Activated naive CD8-positive, alpha-beta T cell treated with anti-CD3 and anti-CD28 coated beads, Interleukin-2, amount 50 U/mL, for 24 hours (primary cell): ENCODE measurements at regions not wholly inside any gene's neighbourhood (a gene's known extent, or its start where the extent isn't known, plus 50 kb on each side); places are given as distances from the start of the nearest gene placed in this dataset.

Source experiments
- ATAC-seq: fragments of 150-1000 bp; cut with Tn5 transposase; one replicate; pipeline ENCODE4 v1.10.0; 2021
- DNase-seq: peaks from one replicate; pipeline ENCODE4 v3.0.0; 2021
- H3K27ac Mint-ChIP-seq: one replicate; pipeline ENCODE4 v1.8.0; 2021; ENCODE audit warnings: mild to moderate bottlenecking, mixed read lengths
- H3K27me3 Mint-ChIP-seq: one replicate; pipeline ENCODE4 v1.8.0; 2021; ENCODE audit warnings: mixed read lengths
- H3K36me3 Mint-ChIP-seq: one replicate; pipeline ENCODE4 v1.8.0; 2021; ENCODE audit warnings: low read depth, mixed read lengths
- H3K4me1 Mint-ChIP-seq: one replicate; pipeline ENCODE4 v1.8.0; 2021; ENCODE audit warnings: mixed read lengths
- H3K4me3 Mint-ChIP-seq: one replicate; pipeline ENCODE4 v1.8.0; 2021; ENCODE audit warnings: mild to moderate bottlenecking, moderate library complexity, mixed read lengths
- H3K9me3 Mint-ChIP-seq: one replicate; pipeline ENCODE4 v1.8.0; 2021; ENCODE audit warnings: mixed read lengths

DNA sequence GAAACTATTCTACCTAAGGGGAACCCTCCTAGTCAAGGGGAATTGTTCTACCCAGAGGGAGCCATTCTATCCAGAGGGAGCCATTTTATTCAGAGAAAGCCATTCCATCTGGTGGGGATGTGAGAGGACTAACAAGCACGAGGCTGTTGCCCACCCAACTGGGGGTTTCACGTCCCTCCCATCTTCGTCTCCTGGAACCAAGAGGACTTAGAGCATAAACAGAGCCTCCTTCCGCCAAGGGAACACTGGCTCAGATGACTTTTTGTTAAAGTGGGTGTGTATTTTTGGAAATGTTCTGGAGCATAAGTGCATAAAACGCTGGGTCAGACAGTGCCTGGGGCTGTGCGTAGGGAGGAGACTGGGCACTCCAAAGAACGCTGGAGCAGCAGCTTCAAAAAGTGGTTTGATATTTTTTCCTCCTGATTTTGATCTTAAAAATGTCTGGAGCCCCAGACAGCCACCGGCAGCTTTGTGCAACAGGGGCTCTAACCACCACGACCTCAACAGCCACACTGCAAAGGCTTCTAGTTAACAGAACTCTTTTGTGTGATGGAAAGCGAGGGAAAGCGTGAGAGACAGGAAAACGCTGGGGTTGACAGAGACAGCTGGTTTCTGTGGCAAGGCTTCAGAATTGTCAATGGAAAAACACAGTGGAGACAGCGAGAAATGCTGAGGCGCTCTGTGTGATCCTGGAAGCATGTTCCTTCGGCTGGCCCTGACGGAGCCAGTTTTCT is 363.6 kb upstream of the CAMK1G start:
- no peaks in the 10 kb centered on the region for H3K4me1 Mint-ChIP-seq
- H3K27me3 Mint-ChIP-seq = peaks cover 6% of the 10 kb centered on the region
- no peak overlapping the region for H3K27ac Mint-ChIP-seq
- no peak overlapping the region for H3K4me3 Mint-ChIP-seq
- H3K36me3 Mint-ChIP-seq = no peaks in the 10 kb centered on the region
- DNase-seq (no peak), ATAC-seq (no peak)
- no peaks in the 10 kb centered on the region for H3K9me3 Mint-ChIP-seq

GRCh38 chr1:209222826-209223225 is 360.7 kb upstream of the CAMK1G start:
- no peaks in the 10 kb centered on the region for H3K4me1 Mint-ChIP-seq
- DNase-seq (no peak), ATAC-seq (no peak)
- no peaks in the 10 kb centered on the region for H3K36me3 Mint-ChIP-seq
- no peak overlapping the region for H3K4me3 Mint-ChIP-seq
- no peak overlapping the region for H3K27ac Mint-ChIP-seq
- no peaks in the 10 kb centered on the region for H3K9me3 Mint-ChIP-seq
- peaks cover 3% of the 10 kb centered on the region for H3K27me3 Mint-ChIP-seq

GRCh38 chr1:209223791-209224190 is 359.7 kb upstream of the CAMK1G start:
- H3K4me1 Mint-ChIP-seq = no peaks in the 10 kb centered on the region
- H3K27me3 Mint-ChIP-seq = peaks cover 5% of the 10 kb centered on the region
- no peaks in the 10 kb centered on the region for H3K9me3 Mint-ChIP-seq
- DNase-seq (no peak), ATAC-seq (no peak)
- H3K36me3 Mint-ChIP-seq = no peaks in the 10 kb centered on the region
- no peak overlapping the region for H3K4me3 Mint-ChIP-seq
- H3K27ac Mint-ChIP-seq = no peak overlapping the region

GRCh38 chr1:209224886-209225285 is 358.6 kb upstream of the CAMK1G start:
- Mint-ChIP-seq H3K36me3 (no peaks in the 10 kb centered on the region), H3K27ac (no peak overlapping the region), H3K4me1 (no peaks in the 10 kb centered on the region), H3K27me3 (peaks cover 7% of the 10 kb centered on the region), H3K4me3 (no peak overlapping the region), H3K9me3 (no peaks in the 10 kb centered on the region)
- DNase-seq = no peak
- no peak for ATAC-seq

GRCh38 chr1:209227171-209227570 is 356.3 kb upstream of the CAMK1G start:
- Mint-ChIP-seq H3K36me3 (no peaks in the 10 kb centered on the region), H3K4me1 (no peaks in the 10 kb centered on the region), H3K9me3 (peaks cover 5% of the 10 kb centered on the region), H3K27ac (no peak overlapping the region), H3K27me3 (peaks cover 10% of the 10 kb centered on the region), H3K4me3 (no peak overlapping the region)
- DNase-seq (no peak), ATAC-seq (no peak)

DNA sequence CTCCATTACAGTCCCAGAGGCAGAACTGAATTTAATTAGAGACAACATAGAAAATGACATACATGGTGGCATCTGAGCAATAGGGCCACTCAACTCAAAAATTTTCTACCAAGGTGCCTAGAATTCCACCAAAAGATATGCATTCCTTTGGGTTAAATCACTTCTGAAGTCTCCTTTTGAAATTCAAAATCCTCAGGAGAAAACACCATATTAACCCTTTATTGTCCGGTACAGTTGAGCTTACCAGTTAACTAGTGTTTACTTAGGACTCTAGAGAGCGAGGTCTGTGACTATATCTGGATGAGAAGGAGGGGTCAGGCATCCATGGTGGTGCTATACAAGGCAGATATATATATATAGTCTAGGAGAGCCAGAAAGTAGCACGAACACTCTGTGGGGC is 355.6 kb upstream of the CAMK1G start:
- Mint-ChIP-seq H3K4me1 (no peaks in the 10 kb centered on the region), H3K4me3 (no peak overlapping the region), H3K9me3 (peaks cover 10% of the 10 kb centered on the region), H3K27ac (no peak overlapping the region), H3K36me3 (no peaks in the 10 kb centered on the region), H3K27me3 (peaks cover 12% of the 10 kb centered on the region)
- DNase-seq (no peak), ATAC-seq (no peak)

GRCh38 chr1:209229494-209230061 is 353.9 kb upstream of the CAMK1G start:
- no peak overlapping the region for H3K4me3 Mint-ChIP-seq
- peaks cover 10% of the 10 kb centered on the region for H3K9me3 Mint-ChIP-seq
- H3K36me3 Mint-ChIP-seq = no peaks in the 10 kb centered on the region
- no peaks in the 10 kb centered on the region for H3K4me1 Mint-ChIP-seq
- H3K27ac Mint-ChIP-seq = no peak overlapping the region
- no peak for DNase-seq
- no peak for ATAC-seq
- H3K27me3 Mint-ChIP-seq = peaks cover 12% of the 10 kb centered on the region

GRCh38 chr1:209230314-209230713 is 353.2 kb upstream of the CAMK1G start:
- H3K27me3 Mint-ChIP-seq = peaks cover 15% of the 10 kb centered on the region
- H3K36me3 Mint-ChIP-seq = no peaks in the 10 kb centered on the region
- no peak for ATAC-seq
- H3K27ac Mint-ChIP-seq = no peak overlapping the region
- H3K4me1 Mint-ChIP-seq = no peaks in the 10 kb centered on the region
- no peak for DNase-seq
- H3K4me3 Mint-ChIP-seq = no peak overlapping the region
- peaks cover 10% of the 10 kb centered on the region for H3K9me3 Mint-ChIP-seq

- no peaks in the 10 kb centered on the region for H3K36me3 Mint-ChIP-seq
- H3K4me3 Mint-ChIP-seq = no peak overlapping the region
- H3K9me3 Mint-ChIP-seq = peaks cover 10% of the 10 kb centered on the region
- no peak overlapping the region for H3K27ac Mint-ChIP-seq
- H3K4me1 Mint-ChIP-seq = no peaks in the 10 kb centered on the region
- ATAC-seq = no peak
- DNase-seq = no peak
- peaks cover 15% of the 10 kb centered on the region for H3K27me3 Mint-ChIP-seq
These were observed 351.9 kb upstream of the CAMK1G start for GRCh38 chr1:209231476-209232156.

DNA sequence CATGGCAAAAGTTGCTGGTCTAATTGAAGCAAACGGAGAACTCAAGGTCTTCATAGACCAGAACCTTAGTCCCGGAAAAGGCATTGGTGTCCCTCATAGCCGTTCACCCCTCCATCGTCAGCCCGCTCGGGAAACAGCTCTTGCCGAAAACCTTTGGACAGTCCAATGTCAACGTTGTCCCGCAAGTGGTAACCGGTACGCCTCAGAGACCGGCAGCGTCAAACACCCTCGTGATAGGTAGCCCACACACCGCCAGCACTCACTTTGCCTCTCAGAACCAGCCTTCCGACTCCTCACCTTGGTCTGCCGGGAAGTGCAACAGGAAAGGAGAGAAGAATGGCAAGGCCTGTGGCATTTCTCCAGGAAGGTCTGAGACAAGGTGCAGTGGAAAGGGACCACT is 351.3 kb upstream of the CAMK1G start:
- ATAC-seq = no peak
- no peaks in the 10 kb centered on the region for H3K36me3 Mint-ChIP-seq
- no peak for DNase-seq
- no peaks in the 10 kb centered on the region for H3K4me1 Mint-ChIP-seq
- H3K4me3 Mint-ChIP-seq = no peak overlapping the region
- H3K27me3 Mint-ChIP-seq = peaks cover 15% of the 10 kb centered on the region
- H3K9me3 Mint-ChIP-seq = peaks cover 10% of the 10 kb centered on the region
- no peak overlapping the region for H3K27ac Mint-ChIP-seq

DNA sequence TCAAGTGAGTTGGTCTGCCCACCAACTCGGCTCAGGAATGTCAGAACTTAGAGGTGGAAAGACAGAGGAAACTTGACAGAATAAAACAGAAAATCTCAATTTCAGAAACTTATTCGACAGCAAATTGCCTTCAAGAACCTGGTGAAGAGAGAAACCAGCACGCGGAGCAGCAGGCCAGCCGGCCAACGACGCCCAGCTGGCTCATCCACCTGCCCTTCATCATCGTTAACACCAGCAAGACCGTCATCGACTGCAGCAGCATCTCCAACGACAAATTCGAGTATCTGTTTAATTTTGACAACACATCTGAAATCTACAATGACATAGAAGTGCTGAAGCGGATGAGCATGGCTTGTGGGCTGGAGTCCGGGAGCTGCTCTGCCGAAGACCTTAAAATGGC is 350.8 kb upstream of the CAMK1G start:
- Mint-ChIP-seq H3K4me3 (no peak overlapping the region), H3K27me3 (peaks cover 15% of the 10 kb centered on the region), H3K36me3 (no peaks in the 10 kb centered on the region), H3K9me3 (peaks cover 10% of the 10 kb centered on the region), H3K27ac (no peak overlapping the region), H3K4me1 (no peaks in the 10 kb centered on the region)
- no peak for ATAC-seq
- DNase-seq = no peak

- H3K9me3 Mint-ChIP-seq = peaks cover 10% of the 10 kb centered on the region
- no peak overlapping the region for H3K4me3 Mint-ChIP-seq
- H3K36me3 Mint-ChIP-seq = no peaks in the 10 kb centered on the region
- H3K27me3 Mint-ChIP-seq = peaks cover 11% of the 10 kb centered on the region
- H3K4me1 Mint-ChIP-seq = no peaks in the 10 kb centered on the region
- no peak for ATAC-seq
- no peak for DNase-seq
- H3K27ac Mint-ChIP-seq = no peak overlapping the region
These were observed 348.3 kb upstream of the CAMK1G start for GRCh38 chr1:209235166-209235565.

- Mint-ChIP-seq H3K27ac (no peak overlapping the region), H3K4me3 (no peak overlapping the region), H3K27me3 (peaks cover 2% of the 10 kb centered on the region), H3K4me1 (no peaks in the 10 kb centered on the region), H3K36me3 (no peaks in the 10 kb centered on the region), H3K9me3 (no peaks in the 10 kb centered on the region)
- no peak for DNase-seq
- no peak for ATAC-seq
These were observed 345.2 kb upstream of the CAMK1G start for GRCh38 chr1:209238356-209238755.

DNA sequence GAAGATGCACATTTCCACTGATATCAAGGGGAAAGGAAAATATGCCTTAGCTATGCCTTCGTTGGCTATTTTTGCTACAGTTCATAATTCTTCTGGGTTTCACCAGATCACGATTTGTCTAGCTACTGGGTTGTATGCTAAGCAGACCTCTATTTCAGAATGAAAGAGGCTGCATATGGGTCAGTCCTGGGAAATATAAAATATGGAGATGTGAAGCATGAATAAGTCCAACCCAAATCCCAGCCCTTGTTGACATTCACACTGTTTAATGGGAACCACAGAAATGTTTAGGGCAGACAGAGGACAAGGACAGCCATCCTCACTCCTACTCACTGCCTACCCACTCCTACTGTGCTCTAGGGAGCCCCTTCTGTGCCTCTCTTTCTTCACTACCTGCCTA is 343.2 kb upstream of the CAMK1G start:
- Mint-ChIP-seq H3K4me1 (no peaks in the 10 kb centered on the region), H3K4me3 (no peak overlapping the region), H3K9me3 (no peaks in the 10 kb centered on the region), H3K27me3 (no peaks in the 10 kb centered on the region), H3K36me3 (no peaks in the 10 kb centered on the region), H3K27ac (no peak overlapping the region)
- ATAC-seq (no peak), DNase-seq (no peak)

- Mint-ChIP-seq H3K36me3 (no peaks in the 10 kb centered on the region), H3K4me3 (no peak overlapping the region), H3K9me3 (no peaks in the 10 kb centered on the region), H3K4me1 (no peaks in the 10 kb centered on the region), H3K27ac (no peak overlapping the region), H3K27me3 (no peaks in the 10 kb centered on the region)
- DNase-seq (no peak), ATAC-seq (no peak)
These were observed 342.0 kb upstream of the CAMK1G start for GRCh38 chr1:209241487-209241886.
